ENCODE measurements at regions not wholly inside any gene's neighbourhood (a gene's known extent, or its start where the extent isn't known, plus 50 kb on each side); places are given as distances from the start of the nearest gene placed in this dataset.

GRCh38 chr2:180187611-180188010, 180.5 kb upstream of the CWC22 start:
- DNase-seq: no peak

GRCh38 chr2:180184506-180184905, 177.4 kb upstream of the CWC22 start:
- no peak for DNase-seq

GRCh38 chr2:180180511-180180910, 173.4 kb upstream of the CWC22 start:
- DNase-seq: no peak

- DNase-seq: no peak
Observed at GRCh38 chr2:180177534-180177933, 170.4 kb upstream of the CWC22 start.

DNA sequence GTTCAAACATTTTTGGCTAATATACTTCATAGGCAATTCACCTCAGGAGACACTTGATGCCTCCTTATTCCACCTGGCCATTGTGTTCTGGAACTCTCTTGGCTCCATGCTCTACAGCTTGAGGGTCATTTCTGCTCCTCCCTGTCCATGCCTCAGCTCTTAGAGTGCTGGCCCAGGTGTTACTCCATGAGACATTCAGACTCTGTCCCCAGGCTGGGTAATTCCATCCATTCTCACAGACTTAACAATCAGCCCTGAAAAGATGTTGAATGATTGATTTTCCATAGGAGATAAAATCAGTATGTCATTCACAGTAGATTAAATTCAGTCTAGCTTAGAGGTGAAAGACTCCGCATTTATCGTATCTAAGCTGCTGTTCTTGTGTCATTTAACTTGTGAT, 168.6 kb upstream of the CWC22 start:
- no peak for DNase-seq

- DNase-seq: no peak
Observed at GRCh38 chr2:180174580-180174979, 167.5 kb upstream of the CWC22 start.

- DNase-seq: no peak
Observed at GRCh38 chr2:180169474-180169873, 162.4 kb upstream of the CWC22 start.

GRCh38 chr2:180161415-180161814, 154.3 kb upstream of the CWC22 start:
- DNase-seq: peak; percentile 33

DNA sequence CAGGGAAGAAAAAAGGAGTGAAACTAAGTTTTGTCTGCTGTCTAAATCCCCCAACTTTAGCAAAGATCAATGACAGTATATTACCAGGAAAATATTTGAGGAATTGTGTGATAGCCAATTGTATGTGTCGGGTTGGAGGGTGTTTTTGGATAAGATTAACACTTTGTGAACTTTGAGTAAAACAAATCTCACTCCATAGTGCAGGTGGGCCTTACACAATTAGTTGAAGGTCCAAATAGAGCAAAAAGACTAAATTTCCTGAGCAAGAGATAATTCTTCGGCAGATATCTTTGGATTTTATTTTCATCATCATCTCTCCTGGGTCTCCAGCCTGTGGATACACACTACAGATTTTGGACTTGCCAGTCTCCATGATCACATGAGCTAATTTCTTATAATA, 152.8 kb upstream of the CWC22 start:
- DNase-seq: no peak

GRCh38 chr2:180158961-180159360, 151.9 kb upstream of the CWC22 start:
- no peak for DNase-seq

DNA sequence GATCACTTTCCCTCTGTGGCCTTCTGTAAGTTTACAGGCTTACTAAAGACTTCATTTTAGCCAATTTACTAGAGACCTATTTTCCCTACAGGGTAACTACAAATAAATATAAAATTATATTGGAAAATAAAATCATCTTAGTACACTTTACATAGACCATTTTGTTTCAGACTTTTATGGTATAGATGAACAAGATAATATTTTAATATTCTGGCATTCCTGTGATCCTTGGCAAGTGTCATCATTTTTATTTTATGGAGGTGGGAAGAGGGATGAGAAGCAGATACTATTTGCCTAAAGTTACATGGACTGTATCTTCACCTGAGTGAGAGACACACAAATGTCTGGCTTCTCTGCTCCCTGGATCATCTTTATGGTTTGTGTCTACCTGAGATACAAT, 149.6 kb upstream of the CWC22 start:
- DNase-seq: no peak

- no peak for DNase-seq
Observed at GRCh38 chr2:180150606-180151005, 143.5 kb upstream of the CWC22 start.

DNA sequence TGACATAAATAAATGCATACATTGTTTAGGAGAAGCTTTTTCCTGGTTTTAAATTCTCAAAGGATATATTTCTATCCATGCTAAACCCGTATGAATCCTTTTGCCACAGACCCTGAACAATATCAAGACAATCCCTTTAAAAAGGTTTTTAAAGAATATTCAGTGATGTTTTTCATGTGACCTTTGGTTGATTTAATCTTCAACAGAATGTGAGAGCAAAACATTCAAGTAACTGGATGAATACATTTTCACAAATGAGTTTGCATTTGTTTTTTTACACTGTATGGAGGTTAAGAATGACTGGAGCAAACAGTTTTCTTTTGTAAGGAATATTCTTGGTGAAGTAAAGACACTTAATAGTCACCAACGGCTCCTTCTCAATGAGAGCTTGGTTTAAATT, 139.4 kb upstream of the CWC22 start:
- DNase-seq: no peak

DNA sequence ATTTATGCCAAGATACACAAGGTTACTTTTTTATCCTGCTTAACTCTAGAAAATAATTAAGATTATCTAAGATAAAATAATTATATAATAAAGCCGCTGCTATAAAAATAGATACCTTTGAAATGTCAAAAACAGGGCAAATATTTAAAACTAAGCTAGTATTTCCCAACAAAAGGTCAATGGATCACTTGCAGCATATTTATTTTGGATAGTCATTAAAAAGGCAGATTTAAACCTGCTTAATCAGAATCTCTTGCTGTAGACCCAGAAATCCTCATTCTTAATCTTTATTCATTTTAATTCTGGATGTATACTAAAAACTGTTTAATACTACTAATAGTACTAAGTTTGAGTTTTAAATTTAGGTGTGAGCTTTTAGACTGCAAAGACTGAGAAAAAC, 139.0 kb upstream of the CWC22 start:
- no peak for DNase-seq

DNA sequence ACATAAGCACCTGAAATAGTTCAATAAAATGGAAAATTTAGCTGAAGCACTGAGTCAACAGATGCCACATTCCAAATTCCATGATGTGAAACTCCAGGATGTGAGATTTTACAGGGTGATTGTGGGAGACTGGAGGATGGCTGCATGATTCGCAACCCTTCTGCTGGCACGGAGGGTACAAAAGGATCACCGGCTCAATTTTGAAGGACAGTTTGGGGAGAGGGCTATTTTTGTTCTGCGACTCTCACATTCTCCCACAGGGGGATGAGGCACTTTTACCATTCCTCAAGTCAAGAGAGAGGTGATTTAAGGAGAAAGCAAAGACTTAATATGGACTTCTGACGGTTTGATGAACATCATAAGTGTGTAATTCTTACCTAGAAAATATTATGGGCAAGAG, 138.1 kb upstream of the CWC22 start:
- no peak for DNase-seq

- DNase-seq: no peak
Observed at GRCh38 chr2:180144338-180144813, 137.3 kb upstream of the CWC22 start.

- no peak for DNase-seq
Observed at GRCh38 chr2:180143633-180144337, 136.7 kb upstream of the CWC22 start.

GRCh38 chr2:180141600-180141999, 134.5 kb upstream of the CWC22 start:
- no peak for DNase-seq

DNA sequence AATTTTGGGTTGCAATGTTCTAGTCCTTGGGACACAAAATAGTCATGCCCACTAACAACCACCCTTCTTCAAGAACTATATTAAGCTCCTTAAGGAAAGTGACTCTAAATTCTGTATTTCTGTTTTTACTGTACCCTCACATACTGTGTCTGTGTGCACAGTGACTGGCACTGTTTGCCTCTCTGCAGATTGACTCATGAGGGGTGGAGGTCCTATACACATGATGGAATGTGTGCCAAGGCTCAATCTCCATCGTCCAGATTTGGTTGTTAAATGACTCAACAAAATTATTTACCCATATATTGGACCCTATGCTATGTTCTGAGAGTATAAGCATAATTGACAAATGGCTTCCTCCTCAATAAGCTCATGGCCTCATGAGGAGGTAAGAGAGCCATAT, 126.6 kb upstream of the CWC22 start:
- DNase-seq: peak; percentile 45

DNA sequence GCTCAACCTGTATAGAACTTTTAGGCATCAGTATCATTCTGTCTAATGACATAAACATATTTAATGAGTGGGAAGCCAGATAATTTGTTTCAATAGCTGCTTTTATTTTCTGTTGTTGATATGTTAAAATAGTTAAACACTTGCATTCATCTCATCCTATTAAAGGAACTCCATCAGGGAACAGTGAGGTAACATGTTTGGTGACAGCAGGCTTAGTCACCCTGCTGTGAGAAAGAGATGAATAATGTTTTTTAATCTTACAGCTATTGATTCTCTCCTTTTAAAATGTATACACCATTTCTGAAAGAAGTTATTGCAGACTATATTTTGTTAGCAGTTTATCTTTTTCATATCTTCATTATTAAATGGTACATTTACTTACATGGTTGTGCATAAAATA, 123.3 kb upstream of the CWC22 start:
- DNase-seq: no peak

- DNase-seq: no peak
Observed at GRCh38 chr2:180128861-180129260, 121.8 kb upstream of the CWC22 start.

DNA sequence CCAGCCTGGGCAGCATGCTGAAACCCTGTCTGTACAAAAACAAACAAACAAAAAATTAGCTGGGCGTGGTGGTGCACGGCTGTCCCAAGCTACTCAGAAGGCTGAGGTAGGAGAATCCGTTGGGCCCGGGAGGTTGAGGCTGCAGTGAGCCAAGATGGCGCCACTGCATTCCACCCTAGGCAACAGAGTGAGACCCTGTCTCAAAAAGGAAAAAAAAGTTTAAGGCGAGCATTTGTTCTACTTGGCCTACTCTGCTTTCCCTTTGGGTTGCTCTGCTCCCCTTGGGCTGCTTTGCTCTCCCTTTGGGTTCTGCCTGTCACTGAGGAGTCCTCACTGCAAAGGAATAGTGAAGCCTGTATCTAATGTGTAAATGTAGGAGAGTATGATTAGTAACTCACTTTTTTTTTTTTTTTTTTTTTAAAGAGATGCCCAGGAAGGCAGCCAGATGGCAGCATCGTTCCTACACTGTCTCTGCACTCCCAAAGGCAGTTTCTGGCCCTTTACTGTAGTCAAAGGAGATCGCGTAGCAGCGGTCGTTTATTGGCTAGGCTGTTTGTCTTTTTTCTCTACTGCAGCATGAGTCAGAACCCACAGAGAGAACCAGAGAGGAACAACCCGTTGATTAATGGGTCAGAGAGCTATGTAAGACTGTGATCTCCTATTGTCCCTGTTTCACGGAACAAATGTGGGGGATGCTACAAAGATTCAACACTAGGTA, 118.3 kb upstream of the CWC22 start:
- DNase-seq: peak; percentile 91

DNA sequence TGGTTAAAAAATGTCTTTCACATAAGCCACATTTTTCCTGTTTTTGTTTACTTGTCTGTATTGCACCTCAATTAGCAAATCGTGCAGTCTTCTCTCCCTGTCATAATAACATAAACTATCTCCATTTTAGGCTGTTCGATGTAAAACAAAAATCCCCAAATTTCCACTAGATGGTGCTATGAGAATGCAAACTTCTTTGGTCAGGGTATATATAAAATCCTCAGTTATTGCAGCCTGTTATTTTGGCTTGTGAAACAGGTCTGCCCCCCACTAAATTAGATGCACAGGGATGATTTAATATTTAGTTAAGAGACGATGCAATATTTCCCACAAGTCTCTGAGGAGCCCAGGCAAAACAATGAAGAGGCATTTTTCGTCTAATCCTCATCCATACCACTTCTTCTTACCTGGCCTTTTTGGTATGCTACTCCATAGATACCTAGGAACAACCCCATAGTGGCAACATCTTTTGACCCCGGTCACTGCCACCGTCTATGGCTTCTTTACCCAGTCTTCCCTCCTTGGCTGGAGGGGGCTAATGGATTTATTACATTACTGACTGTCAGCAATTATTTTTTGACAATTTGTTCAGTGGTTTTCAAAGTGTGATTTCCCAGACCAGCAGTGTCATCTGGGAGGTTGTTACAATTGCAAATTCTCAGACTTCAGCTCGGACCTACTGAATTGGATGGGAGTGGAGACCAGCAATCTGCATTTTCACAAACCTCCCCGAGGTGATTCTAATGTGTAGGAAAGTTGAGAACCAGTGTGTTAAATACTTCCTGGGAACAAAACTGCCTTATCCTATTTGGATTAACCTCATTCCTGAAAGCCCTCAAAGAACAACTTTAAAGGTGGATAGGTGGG, 117.4 kb upstream of the CWC22 start:
- DNase-seq: peak; percentile 69

GRCh38 chr2:180122874-180123273, 115.8 kb upstream of the CWC22 start:
- DNase-seq: no peak
